Sigmoid colon (tissue), 4 donors: ENCODE measurements at regions not wholly inside any gene's neighbourhood (a gene's known extent, or its start where the extent isn't known, plus 50 kb on each side); places are given as distances from the start of the nearest gene placed in this dataset.

Source experiments
- CTCF ChIP-seq, 4 experiments: fragments of 450-650 bp in 3 of 4; fragments of 200-600 bp in 1 of 4; IDR thresholded peaks; one replicate each; pipeline ENCODE4 v1.5.1; 2016 to 2019; ENCODE audit warnings: antibody characterized with exemption in 4 of 4, mild to moderate bottlenecking in 3 of 4, moderate library complexity in 2 of 4
- POLR2A ChIP-seq, 2 donors: fragments of 450-650 bp; IDR thresholded peaks; one replicate each; pipeline ENCODE4 v1.6.1; 2016; ENCODE audit warnings: antibody characterized with exemption in 2 of 2, mild to moderate bottlenecking in 2 of 2, moderate library complexity in 2 of 2
- POLR2AphosphoS5 ChIP-seq, 4 donors: sonication (generic); formaldehyde crosslinking; IDR thresholded peaks; one replicate each; pipeline ENCODE4 v1.6.1; 2017; ENCODE audit warnings: antibody characterized with exemption in 4 of 4

- TF ChIP-seq POLR2AphosphoS5 (IDR thresholded peaks at IDR 0.05) (no peak), POLR2A (IDR thresholded peaks at IDR 0.05) (no peak), CTCF (IDR thresholded peaks at IDR 0.05) (no peak)
Measured at GRCh38 chr21:35329940-35330660, 281.0 kb upstream of the RUNX1 start.
